ENCODE measurements at regions not wholly inside any gene's neighbourhood (a gene's known extent, or its start where the extent isn't known, plus 50 kb on each side); places are given as distances from the start of the nearest gene placed in this dataset.

- no peak for TF ChIP-seq ZNF148 (tag by site-specific recombination; IDR thresholded peaks at IDR 0.05; ENCODE audit: borderline replicate concordance)
- no peak for TF ChIP-seq ZNF580 (tag by site-specific recombination; IDR thresholded peaks at IDR 0.05)
- no peak for TF ChIP-seq ZNF157 (tag by site-specific recombination; IDR thresholded peaks at IDR 0.05)
- no peak for TF ChIP-seq ZNF621 (tag by site-specific recombination; IDR thresholded peaks at IDR 0.05)
- no peak for TF ChIP-seq GLIS1 (tag by site-specific recombination; IDR thresholded peaks at IDR 0.05)
- TF ChIP-seq ZBTB1 (tag by site-specific recombination; IDR thresholded peaks at IDR 0.05) = no peak
- TF ChIP-seq ZNF600 (tag by site-specific recombination; IDR thresholded peaks at IDR 0.05) = no peak
Observed at GRCh38 chr13:90402613-90403012, 944.9 kb upstream of the MIR17HG start (continued).

- ChIA-PET POLR2A (no interaction called here), CTCF (no interaction called here)
- no peaks in the 10 kb centered on the region for H3K4me1 ChIP-seq (ENCODE audit: control insufficient read depth, insufficient read depth, low read length)
- TF ChIP-seq ZNF626 (tag by site-specific recombination; IDR thresholded peaks at IDR 0.05) (no peak), ZNF311 (tag by site-specific recombination; IDR thresholded peaks at IDR 0.05; ENCODE audit: borderline replicate concordance) (no peak), ZNF747 (tag by site-specific recombination; IDR thresholded peaks at IDR 0.05) (no peak), ZNF132 (tag by site-specific recombination; IDR thresholded peaks at IDR 0.05; ENCODE audit: borderline replicate concordance) (no peak)
- no peaks in the 10 kb centered on the region for H3K36me3 ChIP-seq (ENCODE audit: control insufficient read depth in 2 of 2, insufficient read depth in 1 of 2, low read length in 2 of 2)
- no peak overlapping the region for H3K27ac ChIP-seq (ENCODE audit: extremely low read depth, low read depth, low read length)
- no peaks in the 10 kb centered on the region for H3K9me3 ChIP-seq (ENCODE audit: control insufficient read depth, insufficient read depth, low read depth, low read length)
- H3K4me3 ChIP-seq (ENCODE audit: low read depth, low read length) = no peak overlapping the region
Observed at GRCh38 chr13:90403330-90404082, 944.0 kb upstream of the MIR17HG start.

GRCh38 chr13:90405301-90405700, 942.2 kb upstream of the MIR17HG start:
- no peak overlapping the region for H3K27ac ChIP-seq (ENCODE audit: extremely low read depth, low read depth, low read length)
- no peak for TF ChIP-seq ZNF530 (tag by site-specific recombination; IDR thresholded peaks at IDR 0.05; ENCODE audit: low read depth)
- no peak for TF ChIP-seq ZNF366 (tag by site-specific recombination; conservative IDR thresholded peaks at IDR 0.05)
- TF ChIP-seq ZNF473 (tag by site-specific recombination; IDR thresholded peaks at IDR 0.05) = no peak
- no peak for TF ChIP-seq ZNF391 (tag by site-specific recombination; IDR thresholded peaks at IDR 0.05; ENCODE audit: borderline replicate concordance, low read depth)
- no peak for TF ChIP-seq ZNF610 (tag by site-specific recombination; IDR thresholded peaks at IDR 0.05; ENCODE audit: borderline replicate concordance)
- TF ChIP-seq KLF10 (tag by site-specific recombination; IDR thresholded peaks at IDR 0.05) = no peak
- TF ChIP-seq EGR2 (tag by site-specific recombination; IDR thresholded peaks at IDR 0.05; ENCODE audit: low read depth) = no peak
- TF ChIP-seq ZNF48 (tag by site-specific recombination; IDR thresholded peaks at IDR 0.05) = no peak
- TF ChIP-seq ZXDB (tag by site-specific recombination; IDR thresholded peaks at IDR 0.05) = no peak
- no peak for TF ChIP-seq ZNF600 (tag by site-specific recombination; IDR thresholded peaks at IDR 0.05)
- no peak for TF ChIP-seq SCRT1 (tag by site-specific recombination; IDR thresholded peaks at IDR 0.05; ENCODE audit: borderline replicate concordance)
- TF ChIP-seq SCRT2 (tag by site-specific recombination; IDR thresholded peaks at IDR 0.05) = no peak
- TF ChIP-seq ZNF449 (tag by site-specific recombination; IDR thresholded peaks at IDR 0.05) = no peak
- no peak for TF ChIP-seq ZNF623 (tag by site-specific recombination; IDR thresholded peaks at IDR 0.05)
- TF ChIP-seq ZNF19 (tag by site-specific recombination; IDR thresholded peaks at IDR 0.05; ENCODE audit: low read depth) = no peak
- no peak for TF ChIP-seq ZNF677 (tag by site-specific recombination; IDR thresholded peaks at IDR 0.05)
- POLR2A ChIA-PET = no interaction called here
- H3K36me3 ChIP-seq (ENCODE audit: control insufficient read depth in 2 of 2, insufficient read depth in 1 of 2, low read length in 2 of 2) = no peaks in the 10 kb centered on the region
- no peaks in the 10 kb centered on the region for H3K9me3 ChIP-seq (ENCODE audit: control insufficient read depth, insufficient read depth, low read depth, low read length)
- no peak overlapping the region for H3K4me3 ChIP-seq (ENCODE audit: low read depth, low read length)
- H3K4me1 ChIP-seq (ENCODE audit: control insufficient read depth, insufficient read depth, low read length) = no peaks in the 10 kb centered on the region
- CTCF ChIA-PET = no interaction called here

Data from HEK293 (cell line).